ENCODE measurements at regions not wholly inside any gene's neighbourhood (a gene's known extent, or its start where the extent isn't known, plus 50 kb on each side); places are given as distances from the start of the nearest gene placed in this dataset.
A peak's percentile ranks its signal among the peaks of the same experiment; 100 is the strongest.

DNA sequence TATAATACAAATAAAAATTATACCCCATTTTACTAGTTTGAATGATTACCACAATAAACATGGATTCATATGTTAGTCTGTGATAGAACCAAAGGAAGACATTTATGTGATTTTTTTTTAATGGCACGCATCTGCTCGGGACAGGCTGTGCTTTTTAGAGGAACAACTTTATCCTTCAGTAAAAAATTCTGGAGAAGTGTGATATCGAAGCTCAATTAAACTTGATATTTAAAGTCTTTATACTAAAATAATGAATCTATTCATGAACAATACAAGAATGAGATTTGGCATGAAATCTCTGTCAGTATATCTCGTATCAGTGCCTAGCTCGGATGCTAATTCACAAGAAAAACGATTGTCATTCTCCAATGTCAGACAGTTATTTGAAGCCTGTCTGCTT, 230.8 kb upstream of the ZNF717 start:
- TF ChIP-seq, protein P1, sequence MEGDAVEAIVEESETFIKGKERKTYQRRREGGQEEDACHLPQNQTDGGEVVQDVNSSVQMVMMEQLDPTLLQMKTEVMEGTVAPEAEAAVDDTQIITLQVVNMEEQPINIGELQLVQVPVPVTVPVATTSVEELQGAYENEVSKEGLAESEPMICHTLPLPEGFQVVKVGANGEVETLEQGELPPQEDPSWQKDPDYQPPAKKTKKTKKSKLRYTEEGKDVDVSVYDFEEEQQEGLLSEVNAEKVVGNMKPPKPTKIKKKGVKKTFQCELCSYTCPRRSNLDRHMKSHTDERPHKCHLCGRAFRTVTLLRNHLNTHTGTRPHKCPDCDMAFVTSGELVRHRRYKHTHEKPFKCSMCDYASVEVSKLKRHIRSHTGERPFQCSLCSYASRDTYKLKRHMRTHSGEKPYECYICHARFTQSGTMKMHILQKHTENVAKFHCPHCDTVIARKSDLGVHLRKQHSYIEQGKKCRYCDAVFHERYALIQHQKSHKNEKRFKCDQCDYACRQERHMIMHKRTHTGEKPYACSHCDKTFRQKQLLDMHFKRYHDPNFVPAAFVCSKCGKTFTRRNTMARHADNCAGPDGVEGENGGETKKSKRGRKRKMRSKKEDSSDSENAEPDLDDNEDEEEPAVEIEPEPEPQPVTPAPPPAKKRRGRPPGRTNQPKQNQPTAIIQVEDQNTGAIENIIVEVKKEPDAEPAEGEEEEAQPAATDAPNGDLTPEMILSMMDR (IDR thresholded peaks at IDR 0.05; ENCODE audit: borderline replicate concordance, extremely low read depth, insufficient read depth): no peak
- Histone ChIP-seq H3K4me1 (ENCODE audit: control insufficient read depth in 2 of 3, insufficient read depth in 2 of 3, low read depth in 1 of 3, low read length in 3 of 3) (no peaks in the 10 kb centered on the region), H3K27ac (ENCODE audit: low read depth in 2 of 2, low read length in 2 of 2) (no peak overlapping the region), H3K4me3 (ENCODE audit: low read length in 3 of 3) (no peak overlapping the region), H3K27me3 (ENCODE audit: control insufficient read depth, insufficient read depth, low read length) (no peaks in the 10 kb centered on the region), H3K9ac (ENCODE audit: low read length in 3 of 3) (no peak overlapping the region), H3K9me3 (ENCODE audit: control insufficient read depth in 2 of 3, insufficient read depth in 1 of 3, low read length in 3 of 3) (no peaks in the 10 kb centered on the region), H3K36me3 (ENCODE audit: control insufficient read depth in 2 of 3, insufficient read depth in 3 of 3, low read length in 3 of 3) (no peaks in the 10 kb centered on the region)
- FAIRE-seq: no peak
- intact Hi-C loops (cut with DNase I): no loop called here
- DNase-seq: no peak

- H3K27me3 ChIP-seq (ENCODE audit: control insufficient read depth, insufficient read depth, low read length): no peaks in the 10 kb centered on the region
- FAIRE-seq (no peak), DNase-seq (no peak)
- intact Hi-C loops (cut with DNase I): no loop called here
- no peak overlapping the region for H3K27ac ChIP-seq (ENCODE audit: low read depth in 2 of 2, low read length in 2 of 2)
- no peaks in the 10 kb centered on the region for H3K4me1 ChIP-seq (ENCODE audit: control insufficient read depth in 2 of 3, insufficient read depth in 2 of 3, low read depth in 1 of 3, low read length in 3 of 3)
- no peaks in the 10 kb centered on the region for H3K36me3 ChIP-seq (ENCODE audit: control insufficient read depth in 2 of 3, insufficient read depth in 3 of 3, low read length in 3 of 3)
- no peak overlapping the region for H3K9ac ChIP-seq (ENCODE audit: low read length in 3 of 3)
- TF ChIP-seq, protein P1 (IDR thresholded peaks at IDR 0.05; ENCODE audit: borderline replicate concordance, extremely low read depth, insufficient read depth): no peak
- no peak overlapping the region for H3K4me3 ChIP-seq (ENCODE audit: low read length in 3 of 3)
- no peaks in the 10 kb centered on the region for H3K9me3 ChIP-seq (ENCODE audit: control insufficient read depth in 2 of 3, insufficient read depth in 1 of 3, low read length in 3 of 3)
Observed at GRCh38 chr3:76016769-76017439, 231.6 kb upstream of the ZNF717 start.

DNA sequence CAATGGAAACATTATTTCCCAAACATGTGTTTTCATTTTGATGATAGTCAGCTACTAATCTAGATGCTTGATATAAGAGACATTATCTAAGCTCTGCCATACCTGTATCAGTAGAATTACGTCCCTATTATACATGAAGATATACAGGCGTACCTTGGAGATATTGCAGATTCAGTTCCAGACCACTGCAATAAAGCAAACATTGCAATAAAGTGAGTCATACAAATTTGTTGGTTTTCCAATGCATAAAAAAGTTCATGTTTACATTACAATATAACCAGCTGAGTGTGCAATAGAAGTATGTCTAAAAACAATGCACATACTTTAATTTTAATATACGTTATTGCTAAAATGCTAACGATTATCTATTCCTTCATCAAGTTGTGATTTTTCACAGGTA, 236.0 kb upstream of the ZNF717 start:
- no peaks in the 10 kb centered on the region for H3K4me1 ChIP-seq (ENCODE audit: control insufficient read depth in 2 of 3, insufficient read depth in 2 of 3, low read depth in 1 of 3, low read length in 3 of 3)
- H3K27ac ChIP-seq (ENCODE audit: low read depth in 2 of 2, low read length in 2 of 2): no peak overlapping the region
- no peak for FAIRE-seq
- H3K9me3 ChIP-seq (ENCODE audit: control insufficient read depth in 2 of 3, insufficient read depth in 1 of 3, low read length in 3 of 3): no peaks in the 10 kb centered on the region
- no peak overlapping the region for H3K9ac ChIP-seq (ENCODE audit: low read length in 3 of 3)
- no peak for DNase-seq
- no peaks in the 10 kb centered on the region for H3K36me3 ChIP-seq (ENCODE audit: control insufficient read depth in 2 of 3, insufficient read depth in 3 of 3, low read length in 3 of 3)
- intact Hi-C loops (cut with DNase I): no loop called here
- no peaks in the 10 kb centered on the region for H3K27me3 ChIP-seq (ENCODE audit: control insufficient read depth, insufficient read depth, low read length)
- TF ChIP-seq, protein P1 (IDR thresholded peaks at IDR 0.05; ENCODE audit: borderline replicate concordance, extremely low read depth, insufficient read depth): no peak
- no peak overlapping the region for H3K4me3 ChIP-seq (ENCODE audit: low read length in 3 of 3)

- DNase-seq (peak in 1 of 5 donors; percentile 54), FAIRE-seq (peak; percentile 58)
Observed at GRCh38 chr3:76024640-76025039, 239.3 kb upstream of the ZNF717 start.

More at GRCh38 chr3:76024640-76025039, 239.3 kb upstream of the ZNF717 start:
- no peaks in the 10 kb centered on the region for H3K9me3 ChIP-seq (ENCODE audit: control insufficient read depth in 2 of 3, insufficient read depth in 1 of 3, low read length in 3 of 3)
- H3K9ac ChIP-seq (ENCODE audit: low read length in 3 of 3): no peak overlapping the region
- intact Hi-C loops (cut with DNase I): no loop called here
- no peak overlapping the region for H3K4me3 ChIP-seq (ENCODE audit: low read length in 3 of 3)
- TF ChIP-seq, protein P1 (IDR thresholded peaks at IDR 0.05; ENCODE audit: borderline replicate concordance, extremely low read depth, insufficient read depth): no peak
- H3K4me1 ChIP-seq (ENCODE audit: control insufficient read depth in 2 of 3, insufficient read depth in 2 of 3, low read depth in 1 of 3, low read length in 3 of 3): no peaks in the 10 kb centered on the region
- no peaks in the 10 kb centered on the region for H3K27me3 ChIP-seq (ENCODE audit: control insufficient read depth, insufficient read depth, low read length)
- no peaks in the 10 kb centered on the region for H3K36me3 ChIP-seq (ENCODE audit: control insufficient read depth in 2 of 3, insufficient read depth in 3 of 3, low read length in 3 of 3)
- H3K27ac ChIP-seq (ENCODE audit: low read depth in 2 of 2, low read length in 2 of 2): no peak overlapping the region
